ENCODE measurements at regions not wholly inside any gene's neighbourhood (a gene's known extent, or its start where the extent isn't known, plus 50 kb on each side); places are given as distances from the start of the nearest gene placed in this dataset.

DNA sequence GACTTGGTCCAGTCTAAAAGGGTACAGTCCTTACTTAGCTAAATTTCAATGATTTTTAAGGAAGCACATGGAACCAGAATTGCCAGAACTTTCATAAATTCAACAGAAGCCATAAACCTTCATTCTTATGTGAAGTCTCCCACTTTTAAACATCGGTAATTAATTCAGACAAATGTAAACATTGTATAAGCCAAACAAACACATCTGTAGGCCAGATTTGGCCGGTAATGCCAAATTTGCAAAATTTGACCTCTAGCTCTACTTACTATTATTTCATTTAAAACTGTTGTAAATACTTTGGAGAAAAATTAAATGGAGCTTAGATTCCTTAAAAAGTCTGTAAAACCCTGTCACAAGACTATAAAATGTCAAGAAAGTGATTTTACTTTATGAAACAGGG lies 83.2 kb upstream of the GALNT5 start:
- no peak for TF ChIP-seq EZH2phosphoT487 (conservative IDR thresholded peaks at IDR 0.05; ENCODE audit: low read length)
- TF ChIP-seq, protein P1, sequence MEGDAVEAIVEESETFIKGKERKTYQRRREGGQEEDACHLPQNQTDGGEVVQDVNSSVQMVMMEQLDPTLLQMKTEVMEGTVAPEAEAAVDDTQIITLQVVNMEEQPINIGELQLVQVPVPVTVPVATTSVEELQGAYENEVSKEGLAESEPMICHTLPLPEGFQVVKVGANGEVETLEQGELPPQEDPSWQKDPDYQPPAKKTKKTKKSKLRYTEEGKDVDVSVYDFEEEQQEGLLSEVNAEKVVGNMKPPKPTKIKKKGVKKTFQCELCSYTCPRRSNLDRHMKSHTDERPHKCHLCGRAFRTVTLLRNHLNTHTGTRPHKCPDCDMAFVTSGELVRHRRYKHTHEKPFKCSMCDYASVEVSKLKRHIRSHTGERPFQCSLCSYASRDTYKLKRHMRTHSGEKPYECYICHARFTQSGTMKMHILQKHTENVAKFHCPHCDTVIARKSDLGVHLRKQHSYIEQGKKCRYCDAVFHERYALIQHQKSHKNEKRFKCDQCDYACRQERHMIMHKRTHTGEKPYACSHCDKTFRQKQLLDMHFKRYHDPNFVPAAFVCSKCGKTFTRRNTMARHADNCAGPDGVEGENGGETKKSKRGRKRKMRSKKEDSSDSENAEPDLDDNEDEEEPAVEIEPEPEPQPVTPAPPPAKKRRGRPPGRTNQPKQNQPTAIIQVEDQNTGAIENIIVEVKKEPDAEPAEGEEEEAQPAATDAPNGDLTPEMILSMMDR (IDR thresholded peaks at IDR 0.05; ENCODE audit: insufficient read depth, low read length, poor library complexity, severe bottlenecking), result no peak

All from SU-DHL-6 (cell line).